Endothelial cell of umbilical vein (primary cell): ENCODE measurements at regions not wholly inside any gene's neighbourhood (a gene's known extent, or its start where the extent isn't known, plus 50 kb on each side); places are given as distances from the start of the nearest gene placed in this dataset.

Experiments
- BruUV-seq: library from RNA; stranded (reverse); fragments of 400-500 nt; replicated peaks from 2 replicates; lab custom pipeline; 2021; lab: Mats Ljungman, UMichigan
- CTCF ChIA-PET: fragments of 300-600, 350-600 bp; sonication (Branson Sonifier 250); formaldehyde crosslinking; loops from one replicate; lab custom pipeline; 2021; ENCODE audit warnings: antibody characterized with exemption, inconsistent platforms; lab: Charles Lee
- POLR2A ChIA-PET: fragments of 300-600, 350-600 bp; sonication (Branson Sonifier 250); formaldehyde crosslinking; loops from one replicate; lab custom pipeline; 2021; ENCODE audit warnings: antibody characterized with exemption, inconsistent platforms; lab: Charles Lee
- DNase-seq: peaks from one replicate; pipeline ENCODE4 v3.0.0-alpha.2; 2011; ENCODE audit warnings: low read depth, low spot score
- FAIRE-seq: peaks from 2 replicates; lab custom pipeline; 2011; peaks lifted over from hg19 to GRCh38; lab: Jason Lieb, UNC
- H2AFZ ChIP-seq: 2 replicates; pipeline ENCODE4 v1.6.0; 2012; ENCODE audit warnings: low read depth, low read length, control low read depth, inconsistent platforms
- H3K27ac ChIP-seq: 2 replicates; pipeline ENCODE4 v1.5.1; 2011; ENCODE audit warnings: low read depth, mild to moderate bottlenecking, control low read depth, low read length, moderate library complexity; ENCODE audit not compliant: insufficient read depth
- H3K27me3 ChIP-seq, 2 experiments: 2 replicates each; pipeline versions ENCODE4 v1.6.0 to v1.6.1; 2011; ENCODE audit warnings: low read length in 2 of 2, mixed read lengths in 1 of 2; ENCODE audit not compliant: control insufficient read depth in 2 of 2, insufficient read depth in 2 of 2
- H3K36me3 ChIP-seq, 2 experiments: 2 replicates in 1 of 2; 3 replicates in 1 of 2; pipeline ENCODE4 v1.5.1; 2011; ENCODE audit warnings: low read length in 2 of 2, mild to moderate bottlenecking in 1 of 2, moderate library complexity in 1 of 2; ENCODE audit not compliant: control insufficient read depth in 2 of 2, insufficient read depth in 2 of 2; ENCODE audit errors: extremely low read depth in 1 of 2
- H3K4me1 ChIP-seq: 3 replicates; pipeline ENCODE4 v1.5.1; 2011; ENCODE audit warnings: mild to moderate bottlenecking, low read length; ENCODE audit not compliant: control insufficient read depth, insufficient read depth; ENCODE audit errors: extremely low read depth
- H3K4me2 ChIP-seq: 2 replicates; pipeline ENCODE4 v1.6.1; 2011; ENCODE audit warnings: low read length, control low read depth, mixed read lengths; ENCODE audit not compliant: insufficient read depth
- H3K4me3 ChIP-seq, 3 experiments: fragments of 200-600 bp in 1 of 3; sonication (generic), shearing (Covaris generic) in 1 of 3; replicated peaks in 1 of 3; 2 replicates each; pipeline ENCODE4 v1.5.1; 2011 to 2016; ENCODE audit warnings: control low read depth in 3 of 3, low read length in 3 of 3, mild to moderate bottlenecking in 2 of 3, inconsistent platforms in 1 of 3, low read depth in 1 of 3, moderate library complexity in 1 of 3; ENCODE audit not compliant: insufficient read depth in 1 of 3
- H3K79me2 ChIP-seq: 2 replicates; pipeline ENCODE4 v1.6.0; 2012; ENCODE audit warnings: low read length, inconsistent platforms; ENCODE audit not compliant: control insufficient read depth, insufficient read depth
- H3K9ac ChIP-seq: replicated peaks from 2 replicates; pipeline ENCODE3; 2011; ENCODE audit warnings: low read length, control low read depth; ENCODE audit not compliant: insufficient read depth; ENCODE audit errors: extremely low read depth
- H3K9me1 ChIP-seq: replicated peaks from 3 replicates; pipeline ENCODE4 v1.6.0; 2011; ENCODE audit warnings: mild to moderate bottlenecking, low read length; ENCODE audit not compliant: control insufficient read depth, insufficient read depth; ENCODE audit errors: extremely low read depth
- H3K9me3 ChIP-seq: replicated peaks from 2 replicates; pipeline ENCODE4 v1.5.1; 2012; ENCODE audit warnings: low read length, inconsistent platforms; ENCODE audit not compliant: control insufficient read depth, insufficient read depth
- H4K20me1 ChIP-seq: replicated peaks from 2 replicates; pipeline ENCODE3; 2011; ENCODE audit warnings: mild to moderate bottlenecking, low read length; ENCODE audit not compliant: control insufficient read depth, insufficient read depth; ENCODE audit errors: extremely low read depth
- EZH2 ChIP-seq: IDR thresholded peaks from 2 replicates; pipeline ENCODE4 v1.6.1; 2012; ENCODE audit warnings: borderline replicate concordance, low read depth, mild to moderate bottlenecking, moderate library complexity, low read length, inconsistent platforms; ENCODE audit not compliant: severe bottlenecking
- FOS ChIP-seq: IDR thresholded peaks from 2 replicates; pipeline ENCODE4 v1.6.1; 2011; ENCODE audit warnings: mild to moderate bottlenecking, low read length, moderate library complexity, borderline replicate concordance; ENCODE audit not compliant: insufficient read depth
- GATA2 ChIP-seq: IDR thresholded peaks from 2 replicates; pipeline ENCODE4 v1.7.0; 2011; ENCODE audit warnings: low read depth, mild to moderate bottlenecking, moderate library complexity, mixed read lengths, low read length; ENCODE audit not compliant: insufficient read length, insufficient read depth
- JUN ChIP-seq: IDR thresholded peaks from 2 replicates; pipeline ENCODE4 v1.6.1; 2011; ENCODE audit warnings: borderline replicate concordance, low read depth; ENCODE audit not compliant: insufficient read length, insufficient read depth
- MYC ChIP-seq: IDR thresholded peaks from one replicate; pipeline ENCODE4 v1.6.1; 2011; ENCODE audit warnings: mild to moderate bottlenecking, low read depth, low read length
- POLR2A ChIP-seq: IDR thresholded peaks from 2 replicates; pipeline ENCODE4 v1.6.1; 2012; ENCODE audit warnings: low read depth, mild to moderate bottlenecking, control low read depth, low read length
- POLR2AphosphoS5 ChIP-seq: IDR thresholded peaks from 2 replicates; pipeline ENCODE4 v1.6.1; 2012; ENCODE audit warnings: low read depth, mild to moderate bottlenecking, control low read depth, low read length, moderate library complexity; ENCODE audit not compliant: insufficient read depth
- dilution Hi-C: fragments of 300-500 bp; cut with MboI; formaldehyde crosslinking; loops from one replicate; pipeline ENCODE4 v1.15.0; 2019; ENCODE audit warnings: low sequenced_read_pairs; ENCODE audit not compliant: extremely low pct_ligation_motif_present
- intact Hi-C: fragments of 100-400 bp; cut with micrococcal nuclease; formaldehyde crosslinking; loops from one replicate; pipeline ENCODE4 v1.10.0; 2022
- TF ChIP-seq, protein P1 (sequence below): IDR thresholded peaks from 2 replicates; pipeline ENCODE4 v1.6.1; 2011; ENCODE audit not compliant: insufficient read depth, insufficient read length
- TF ChIP-seq, protein P2 (sequence below), 2 donors: IDR thresholded peaks; 1 replicate in 1 of 2; 2 replicates in 1 of 2; pipeline ENCODE4 v1.5.1; 2011; ENCODE audit warnings: low read length in 2 of 2, mild to moderate bottlenecking in 2 of 2, moderate library complexity in 2 of 2, control low read depth in 1 of 2, inconsistent platforms in 1 of 2, low read depth in 1 of 2; ENCODE audit not compliant: insufficient read depth in 1 of 2; ENCODE audit errors: extremely low read depth in 1 of 2

DNA sequence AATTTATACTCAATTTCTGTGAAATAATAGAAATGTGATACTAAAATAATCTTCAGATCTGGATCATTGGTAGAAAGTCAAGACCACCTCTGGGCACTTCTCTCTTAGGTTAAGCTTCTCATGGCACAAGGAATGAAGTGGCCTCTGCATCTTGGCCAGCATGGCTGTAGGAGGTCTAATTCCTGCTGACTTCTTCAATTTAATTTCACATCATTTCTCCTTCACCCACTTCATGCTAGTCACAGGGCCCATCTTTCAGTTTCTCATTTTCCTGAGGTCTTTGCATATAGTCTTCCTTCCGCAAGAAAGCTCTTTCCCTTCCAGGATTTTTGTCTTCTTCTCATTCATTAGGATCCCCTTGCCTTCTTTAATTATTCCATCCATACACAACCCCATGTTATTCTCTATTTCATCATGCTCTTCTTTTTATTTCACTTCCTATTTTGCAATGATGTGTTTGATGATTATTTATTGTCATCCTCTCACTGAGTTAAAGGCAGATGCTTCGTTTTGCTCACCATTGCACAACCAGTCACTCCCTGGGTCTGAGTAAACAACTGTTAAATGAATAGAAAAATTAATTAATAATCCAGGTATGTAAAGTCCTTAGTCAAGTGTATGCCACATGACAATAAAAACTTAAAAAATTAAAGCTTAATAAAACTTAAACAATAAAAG lies 397.4 kb downstream of the SPRY2 start:
- dilution Hi-C loops (no loop called here), intact Hi-C loops (no loop called here)
- Histone ChIP-seq H3K4me2 (no peak overlapping the region), H3K79me2 (no peaks in the 10 kb centered on the region), H3K27me3 (no peaks in the 10 kb centered on the region), H3K4me3 (no peak overlapping the region), H3K36me3 (no peaks in the 10 kb centered on the region), H3K9me1 (no peaks in the 10 kb centered on the region), H4K20me1 (no peaks in the 10 kb centered on the region), H2AFZ (no peak overlapping the region), H3K9ac (no peak overlapping the region), H3K9me3 (no peaks in the 10 kb centered on the region), H3K4me1 (peaks cover 3% of the 10 kb centered on the region), H3K27ac (no peak overlapping the region)
- ChIA-PET CTCF (interaction anchor here (1.0 to 1.9 kb wide), 3 partner anchors 14 to 400 kb away, joined by 3 to 6 read pairs (median 3); no protein-coding TSS in a partner anchor), POLR2A (no interaction called here)
- FAIRE-seq (no peak), DNase-seq (no peak)
- TF ChIP-seq, protein P1, sequence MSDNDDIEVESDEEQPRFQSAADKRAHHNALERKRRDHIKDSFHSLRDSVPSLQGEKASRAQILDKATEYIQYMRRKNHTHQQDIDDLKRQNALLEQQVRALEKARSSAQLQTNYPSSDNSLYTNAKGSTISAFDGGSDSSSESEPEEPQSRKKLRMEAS, result no peak
- no peak for TF ChIP-seq POLR2AphosphoS5
- no peak for TF ChIP-seq JUN
- TF ChIP-seq, protein P2, sequence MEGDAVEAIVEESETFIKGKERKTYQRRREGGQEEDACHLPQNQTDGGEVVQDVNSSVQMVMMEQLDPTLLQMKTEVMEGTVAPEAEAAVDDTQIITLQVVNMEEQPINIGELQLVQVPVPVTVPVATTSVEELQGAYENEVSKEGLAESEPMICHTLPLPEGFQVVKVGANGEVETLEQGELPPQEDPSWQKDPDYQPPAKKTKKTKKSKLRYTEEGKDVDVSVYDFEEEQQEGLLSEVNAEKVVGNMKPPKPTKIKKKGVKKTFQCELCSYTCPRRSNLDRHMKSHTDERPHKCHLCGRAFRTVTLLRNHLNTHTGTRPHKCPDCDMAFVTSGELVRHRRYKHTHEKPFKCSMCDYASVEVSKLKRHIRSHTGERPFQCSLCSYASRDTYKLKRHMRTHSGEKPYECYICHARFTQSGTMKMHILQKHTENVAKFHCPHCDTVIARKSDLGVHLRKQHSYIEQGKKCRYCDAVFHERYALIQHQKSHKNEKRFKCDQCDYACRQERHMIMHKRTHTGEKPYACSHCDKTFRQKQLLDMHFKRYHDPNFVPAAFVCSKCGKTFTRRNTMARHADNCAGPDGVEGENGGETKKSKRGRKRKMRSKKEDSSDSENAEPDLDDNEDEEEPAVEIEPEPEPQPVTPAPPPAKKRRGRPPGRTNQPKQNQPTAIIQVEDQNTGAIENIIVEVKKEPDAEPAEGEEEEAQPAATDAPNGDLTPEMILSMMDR (IDR thresholded peaks at IDR 0.05; ENCODE audit: extremely low read depth in 1 of 2, insufficient read depth in 1 of 2, low read depth in 1 of 2, low read length in 2 of 2), result no peak
- TF ChIP-seq MYC, result no peak
- no peak for TF ChIP-seq EZH2
- no peak for TF ChIP-seq POLR2A
- TF ChIP-seq GATA2, result no peak
- TF ChIP-seq FOS, result no peak
- no TSS peak for BruUV-seq
